MG63 (cell line): ENCODE measurements at regions not wholly inside any gene's neighbourhood (a gene's known extent, or its start where the extent isn't known, plus 50 kb on each side); places are given as distances from the start of the nearest gene placed in this dataset.
"Not testable (repeated sequence)": the region's sequence is repeated elsewhere in the genome, so short reads cannot be mapped to it uniquely, and the experiment has no call there.

Source experiments
- DNase-seq: peaks from one replicate; pipeline ENCODE4 v3.0.0-alpha.2; 2020
- H3K27me3 ChIP-seq: fragments of 250-450 bp; sonication (Bioruptor Pico); 2 replicates; pipeline ENCODE4 v1.5.1; 2020; ENCODE audit warnings: mild to moderate bottlenecking, moderate library complexity
- H3K36me3 ChIP-seq: fragments of 250-450 bp; sonication (Bioruptor Pico); 2 replicates; pipeline ENCODE4 v1.5.1; 2020; ENCODE audit warnings: mild to moderate bottlenecking, moderate library complexity
- H3K4me3 ChIP-seq: fragments of 250-450 bp; sonication (Bioruptor Pico); 2 replicates; pipeline ENCODE4 v1.5.1; 2020; ENCODE audit warnings: mild to moderate bottlenecking, moderate library complexity
- H3K9me3 ChIP-seq: fragments of 250-450 bp; sonication (Bioruptor Pico); 2 replicates; pipeline ENCODE4 v1.5.1; 2020; ENCODE audit warnings: mild to moderate bottlenecking, moderate library complexity

GRCh38 chr6:112639391-112639831, 292.3 kb downstream of the RFPL4B start:
- Histone ChIP-seq H3K27me3 (no peaks in the 10 kb centered on the region), H3K4me3 (no peak overlapping the region)
- DNase-seq: no peak

GRCh38 chr6:112640891-112641290, 293.8 kb downstream of the RFPL4B start:
- Histone ChIP-seq H3K9me3 (no peaks in the 10 kb centered on the region; the same call in 1 of the 2 replicates), H3K4me3 (no peak overlapping the region), H3K27me3 (no peaks in the 10 kb centered on the region), H3K36me3 (no peaks in the 10 kb centered on the region)
- no peak for DNase-seq

More at GRCh38 chr6:112639391-112639831, 292.3 kb downstream of the RFPL4B start:
- H3K36me3 ChIP-seq: no peaks in the 10 kb centered on the region
- H3K9me3 ChIP-seq: no peaks in the 10 kb centered on the region; the same call in 1 of the 2 replicates

- H3K4me3 ChIP-seq: no peak overlapping the region
- H3K27me3 ChIP-seq: no peaks in the 10 kb centered on the region
- no peaks in the 10 kb centered on the region for H3K36me3 ChIP-seq
- H3K9me3 ChIP-seq: no peaks in the 10 kb centered on the region
- DNase-seq: no peak
Observed at GRCh38 chr6:112649853-112650252, 302.7 kb downstream of the RFPL4B start.

- no peak for DNase-seq
- no peaks in the 10 kb centered on the region for H3K36me3 ChIP-seq
- no peak overlapping the region for H3K4me3 ChIP-seq
- no peaks in the 10 kb centered on the region for H3K9me3 ChIP-seq
- no peaks in the 10 kb centered on the region for H3K27me3 ChIP-seq
Observed at GRCh38 chr6:112651239-112651638, 304.1 kb downstream of the RFPL4B start.

- Histone ChIP-seq H3K36me3 (no peaks in the 10 kb centered on the region), H3K27me3 (no peaks in the 10 kb centered on the region), H3K9me3 (0 out of 2 replicates have a peak, but pooled peaks cover 2% of the 10 kb centered on the region), H3K4me3 (no peak overlapping the region)
- no peak for DNase-seq
Observed at GRCh38 chr6:112659912-112660311, 312.8 kb downstream of the RFPL4B start.

- no peak for DNase-seq
- Histone ChIP-seq H3K9me3 (0 out of 2 replicates have a peak, but pooled peaks cover 2% of the 10 kb centered on the region), H3K27me3 (no peaks in the 10 kb centered on the region), H3K36me3 (no peaks in the 10 kb centered on the region), H3K4me3 (no peak overlapping the region)
Observed at GRCh38 chr6:112660626-112661025, 313.5 kb downstream of the RFPL4B start.

- no peak for DNase-seq
- no peaks in the 10 kb centered on the region for H3K36me3 ChIP-seq
- no peak overlapping the region for H3K4me3 ChIP-seq
- no peaks in the 10 kb centered on the region for H3K27me3 ChIP-seq
- H3K9me3 ChIP-seq: 0 out of 2 replicates have a peak, but pooled peaks cover 2% of the 10 kb centered on the region
Observed at GRCh38 chr6:112663698-112664097, 316.6 kb downstream of the RFPL4B start.

GRCh38 chr6:112665114-112665513, 318.0 kb downstream of the RFPL4B start:
- no peak for DNase-seq
- Histone ChIP-seq H3K4me3 (no peak overlapping the region), H3K9me3 (0 out of 2 replicates have a peak, but pooled peaks cover 2% of the 10 kb centered on the region)

GRCh38 chr6:112665815-112666214, 318.7 kb downstream of the RFPL4B start:
- no peaks in the 10 kb centered on the region for H3K27me3 ChIP-seq
- H3K9me3 ChIP-seq: 0 out of 2 replicates have a peak, but pooled peaks cover 2% of the 10 kb centered on the region
- no peak for DNase-seq
- H3K36me3 ChIP-seq: no peaks in the 10 kb centered on the region
- no peak overlapping the region for H3K4me3 ChIP-seq

More at GRCh38 chr6:112665114-112665513, 318.0 kb downstream of the RFPL4B start:
- no peaks in the 10 kb centered on the region for H3K36me3 ChIP-seq
- H3K27me3 ChIP-seq: no peaks in the 10 kb centered on the region

GRCh38 chr6:112667427-112667826, 320.3 kb downstream of the RFPL4B start:
- no peaks in the 10 kb centered on the region for H3K36me3 ChIP-seq
- DNase-seq: no peak

GRCh38 chr6:112680091-112680490, 333.0 kb downstream of the RFPL4B start:
- Histone ChIP-seq H3K36me3 (no peaks in the 10 kb centered on the region), H3K27me3 (no peaks in the 10 kb centered on the region), H3K4me3 (no peak overlapping the region), H3K9me3 (peaks cover 6% of the 10 kb centered on the region; the same call in 1 of the 2 replicates)
- DNase-seq: no peak

More at GRCh38 chr6:112667427-112667826, 320.3 kb downstream of the RFPL4B start:
- Histone ChIP-seq H3K4me3 (no peak overlapping the region), H3K9me3 (0 out of 2 replicates have a peak, but pooled peaks cover 2% of the 10 kb centered on the region), H3K27me3 (no peaks in the 10 kb centered on the region)

GRCh38 chr6:112682071-112682470, 334.9 kb downstream of the RFPL4B start:
- peaks cover 4% of the 10 kb centered on the region; the same call in 1 of the 2 replicates for H3K9me3 ChIP-seq
- no peak for DNase-seq
- no peaks in the 10 kb centered on the region for H3K36me3 ChIP-seq
- H3K4me3 ChIP-seq: no peak overlapping the region
- no peaks in the 10 kb centered on the region for H3K27me3 ChIP-seq

- Histone ChIP-seq H3K36me3 (no peaks in the 10 kb centered on the region), H3K27me3 (no peaks in the 10 kb centered on the region), H3K9me3 (peaks cover 4% of the 10 kb centered on the region; the same call in 1 of the 2 replicates), H3K4me3 (no peak overlapping the region)
- no peak for DNase-seq
Observed at GRCh38 chr6:112683106-112683505, 336.0 kb downstream of the RFPL4B start.

GRCh38 chr6:112683926-112684325, 336.8 kb downstream of the RFPL4B start:
- no peak overlapping the region for H3K4me3 ChIP-seq
- H3K9me3 ChIP-seq: peaks cover 2% of the 10 kb centered on the region; the same call in 1 of the 2 replicates
- no peak for DNase-seq
- H3K27me3 ChIP-seq: no peaks in the 10 kb centered on the region
- no peaks in the 10 kb centered on the region for H3K36me3 ChIP-seq

GRCh38 chr6:112685521-112686220, 338.5 kb downstream of the RFPL4B start:
- not testable (repeated sequence) for DNase-seq, H3K4me3 ChIP-seq, H3K36me3 ChIP-seq, H3K9me3 ChIP-seq, H3K27me3 ChIP-seq

- not testable (repeated sequence) for H3K27me3 ChIP-seq, H3K9me3 ChIP-seq, H3K4me3 ChIP-seq, DNase-seq, H3K36me3 ChIP-seq
Observed at GRCh38 chr6:112688487-112689165, 341.5 kb downstream of the RFPL4B start.

- not testable (repeated sequence) for H3K9me3 ChIP-seq, H3K4me3 ChIP-seq, DNase-seq, H3K27me3 ChIP-seq, H3K36me3 ChIP-seq
Observed at GRCh38 chr6:112689183-112689858, 342.2 kb downstream of the RFPL4B start.
